Smooth muscle cell (in vitro differentiated cells): ENCODE measurements at regions not wholly inside any gene's neighbourhood (a gene's known extent, or its start where the extent isn't known, plus 50 kb on each side); places are given as distances from the start of the nearest gene placed in this dataset.

Experiments used
- DNase-seq: peaks from one replicate; lab custom pipeline; 2025; ENCODE audit not compliant: unreplicated experiment; lab: John Stamatoyannopoulos, UW
- H2AFZ ChIP-seq: fragments of 200-600 bp; sonication (generic); 2 replicates; pipeline ENCODE4 v1.6.0; 2016; ENCODE audit warnings: antibody characterized with exemption, low read depth, mild to moderate bottlenecking
- H3F3A ChIP-seq: fragments of 200-600 bp; sonication (generic); 2 replicates; pipeline ENCODE4 v1.6.0; 2017; ENCODE audit warnings: antibody characterized with exemption, low read depth
- H3K27ac ChIP-seq: fragments of 200-600 bp; sonication (generic); 2 replicates; pipeline ENCODE4 v1.5.1; 2016; ENCODE audit warnings: low read depth, mild to moderate bottlenecking
- H3K27me3 ChIP-seq: fragments of 200-600 bp; sonication (generic); 2 replicates; pipeline ENCODE4 v1.6.1; 2016; ENCODE audit warnings: low read depth, mild to moderate bottlenecking
- H3K36me3 ChIP-seq: fragments of 200-600 bp; sonication (generic); 2 replicates; pipeline ENCODE4 v1.5.1; 2016; ENCODE audit warnings: low read depth
- H3K4me1 ChIP-seq: fragments of 200-600 bp; sonication (generic); 2 replicates; pipeline ENCODE4 v1.5.1; 2016; ENCODE audit warnings: low read depth
- H3K4me2 ChIP-seq: fragments of 200-600 bp; sonication (generic); 2 replicates; pipeline ENCODE4 v1.6.0; 2016; ENCODE audit warnings: mild to moderate bottlenecking
- H3K4me3 ChIP-seq: fragments of 200-600 bp; sonication (generic); 2 replicates; pipeline ENCODE4 v1.5.1; 2016; ENCODE audit warnings: mild to moderate bottlenecking
- H3K79me2 ChIP-seq: fragments of 200-600 bp; sonication (generic); 2 replicates; pipeline ENCODE4 v1.6.0; 2016; ENCODE audit warnings: low read depth, mild to moderate bottlenecking
- H3K9ac ChIP-seq: fragments of 200-600 bp; sonication (generic); 2 replicates; pipeline ENCODE4 v1.6.0; 2016; ENCODE audit warnings: low read depth
- H3K9me3 ChIP-seq: fragments of 200-600 bp; sonication (generic); replicated peaks from 2 replicates; pipeline ENCODE4 v1.5.1; 2016; ENCODE audit warnings: low read depth
- H4K20me1 ChIP-seq: fragments of 200-600 bp; sonication (generic); 2 replicates; pipeline ENCODE4 v1.6.0; 2016; ENCODE audit warnings: low read depth
- CTCF ChIP-seq: fragments of 200-600 bp; sonication (generic); IDR thresholded peaks from 2 replicates; pipeline ENCODE4 v1.5.1; 2017; ENCODE audit warnings: borderline replicate concordance, mild to moderate bottlenecking, antibody characterized with exemption; ENCODE audit not compliant: insufficient read depth, poor library complexity, severe bottlenecking
- WGBS: methylation state at CpG from one replicate; pipeline ENCODE4 v1.1.7; 2016; ENCODE audit warnings: low lambda C conversion rate; 5-methylcytosine and 5-hydroxymethylcytosine counted together

- Histone ChIP-seq H3K4me2 (no peak overlapping the region), H2AFZ (no peak overlapping the region), H3K36me3 (no peaks in the 10 kb centered on the region), H4K20me1 (no peaks in the 10 kb centered on the region), H3K27ac (no peak overlapping the region), H3K27me3 (no peaks in the 10 kb centered on the region), H3K4me3 (no peak overlapping the region), H3K4me1 (no peaks in the 10 kb centered on the region), H3K9ac (no peak overlapping the region), H3F3A (no peaks in the 10 kb centered on the region), H3K9me3 (peaks cover 4% of the 10 kb centered on the region), H3K79me2 (no peaks in the 10 kb centered on the region)
- no peak for TF ChIP-seq CTCF
- WGBS = 43% methylated on average over 2 of the region's 2 CpGs
- DNase-seq = no peak
These were observed 782.2 kb downstream of the TBC1D22A start for GRCh38 chr22:47544696-47545095.

- WGBS = 91% methylated on average over 9 of the region's 9 CpGs
- no peak overlapping the region for H3K4me3 ChIP-seq
- no peak overlapping the region for H3K4me2 ChIP-seq
These were observed 781.0 kb downstream of the TBC1D22A start for GRCh38 chr22:47543447-47543846.

GRCh38 chr22:47540011-47540410, 777.6 kb downstream of the TBC1D22A start:
- Histone ChIP-seq H3K27ac (no peak overlapping the region), H3K4me3 (no peak overlapping the region), H3F3A (no peaks in the 10 kb centered on the region), H2AFZ (no peak overlapping the region), H3K36me3 (no peaks in the 10 kb centered on the region), H3K79me2 (no peaks in the 10 kb centered on the region), H3K4me1 (no peaks in the 10 kb centered on the region), H3K4me2 (no peak overlapping the region), H4K20me1 (no peaks in the 10 kb centered on the region), H3K9me3 (no peaks in the 10 kb centered on the region), H3K9ac (no peak overlapping the region), H3K27me3 (no peaks in the 10 kb centered on the region)
- TF ChIP-seq CTCF = no peak
- WGBS = 54% methylated on average over 4 of the region's 4 CpGs
- no peak for DNase-seq

More at GRCh38 chr22:47543447-47543846, 781.0 kb downstream of the TBC1D22A start:
- Histone ChIP-seq H3K9me3 (peaks cover 4% of the 10 kb centered on the region), H3K9ac (no peak overlapping the region), H3K27me3 (no peaks in the 10 kb centered on the region), H3K36me3 (no peaks in the 10 kb centered on the region), H3K79me2 (no peaks in the 10 kb centered on the region), H3K27ac (no peak overlapping the region), H3K4me1 (no peaks in the 10 kb centered on the region), H4K20me1 (no peaks in the 10 kb centered on the region), H3F3A (no peaks in the 10 kb centered on the region), H2AFZ (no peak overlapping the region)
- no peak for DNase-seq
- no peak for TF ChIP-seq CTCF

- Histone ChIP-seq H3K9me3 (no peaks in the 10 kb centered on the region), H3F3A (no peaks in the 10 kb centered on the region), H3K4me3 (no peak overlapping the region), H3K27me3 (no peaks in the 10 kb centered on the region), H2AFZ (no peak overlapping the region), H3K36me3 (no peaks in the 10 kb centered on the region), H4K20me1 (no peaks in the 10 kb centered on the region), H3K4me2 (no peak overlapping the region), H3K79me2 (no peaks in the 10 kb centered on the region), H3K27ac (no peak overlapping the region), H3K9ac (no peak overlapping the region), H3K4me1 (no peaks in the 10 kb centered on the region)
- no peak for TF ChIP-seq CTCF
- no peak for DNase-seq
- 85% methylated on average over 12 of the region's 12 CpGs for WGBS
These were observed 776.9 kb downstream of the TBC1D22A start for GRCh38 chr22:47539374-47539773.
